GM12873 (cell line): ENCODE measurements at regions not wholly inside any gene's neighbourhood (a gene's known extent, or its start where the extent isn't known, plus 50 kb on each side); places are given as distances from the start of the nearest gene placed in this dataset.

Experiments used
- TF ChIP-seq, protein P1 (sequence below): IDR thresholded peaks from 2 replicates; pipeline ENCODE4 v1.5.1; 2012; ENCODE audit warnings: low read depth, mild to moderate bottlenecking, moderate library complexity, low read length, control low read depth; ENCODE audit not compliant: insufficient read depth; ENCODE audit errors: missing control alignments

DNA sequence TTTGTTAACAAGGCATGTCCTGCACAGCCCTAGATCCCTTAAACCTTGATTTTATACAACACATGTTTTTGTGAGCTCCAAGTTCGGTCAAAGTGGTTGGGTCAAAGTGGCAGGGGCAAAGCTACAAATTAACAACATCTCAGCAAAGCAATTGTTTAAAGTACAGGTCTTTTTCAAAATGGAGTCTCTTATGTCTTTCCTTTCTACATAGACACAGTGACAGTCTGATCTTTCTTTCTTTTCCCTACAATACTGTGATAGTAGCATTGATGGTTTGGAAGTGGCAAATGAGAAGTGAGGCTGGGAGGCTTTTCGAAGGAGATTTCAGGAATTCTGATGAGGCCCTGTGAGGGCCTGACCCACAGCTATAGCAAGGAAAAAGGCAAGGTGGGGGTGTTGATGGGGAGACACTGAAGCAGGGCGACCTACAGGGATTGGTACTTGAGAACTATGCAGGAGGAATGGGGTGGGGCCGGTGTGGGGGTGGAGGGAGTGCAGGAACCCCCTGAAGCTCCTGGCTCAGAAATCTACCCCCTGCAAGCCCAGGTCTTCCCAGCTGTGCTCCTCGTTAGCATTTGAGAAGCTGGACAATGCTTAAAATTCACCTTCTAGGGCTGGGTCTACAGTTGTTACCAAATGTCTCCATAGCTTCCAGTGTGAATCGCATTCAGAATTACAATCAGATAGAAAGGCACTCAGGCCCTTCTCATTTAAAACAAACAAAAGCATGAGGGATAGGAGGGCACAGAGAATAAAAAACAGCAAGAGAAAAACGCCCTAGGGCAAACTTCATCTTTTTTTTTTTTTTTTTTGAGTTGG, 102.6 kb upstream of the PPM1J start:
- TF ChIP-seq, protein P1, sequence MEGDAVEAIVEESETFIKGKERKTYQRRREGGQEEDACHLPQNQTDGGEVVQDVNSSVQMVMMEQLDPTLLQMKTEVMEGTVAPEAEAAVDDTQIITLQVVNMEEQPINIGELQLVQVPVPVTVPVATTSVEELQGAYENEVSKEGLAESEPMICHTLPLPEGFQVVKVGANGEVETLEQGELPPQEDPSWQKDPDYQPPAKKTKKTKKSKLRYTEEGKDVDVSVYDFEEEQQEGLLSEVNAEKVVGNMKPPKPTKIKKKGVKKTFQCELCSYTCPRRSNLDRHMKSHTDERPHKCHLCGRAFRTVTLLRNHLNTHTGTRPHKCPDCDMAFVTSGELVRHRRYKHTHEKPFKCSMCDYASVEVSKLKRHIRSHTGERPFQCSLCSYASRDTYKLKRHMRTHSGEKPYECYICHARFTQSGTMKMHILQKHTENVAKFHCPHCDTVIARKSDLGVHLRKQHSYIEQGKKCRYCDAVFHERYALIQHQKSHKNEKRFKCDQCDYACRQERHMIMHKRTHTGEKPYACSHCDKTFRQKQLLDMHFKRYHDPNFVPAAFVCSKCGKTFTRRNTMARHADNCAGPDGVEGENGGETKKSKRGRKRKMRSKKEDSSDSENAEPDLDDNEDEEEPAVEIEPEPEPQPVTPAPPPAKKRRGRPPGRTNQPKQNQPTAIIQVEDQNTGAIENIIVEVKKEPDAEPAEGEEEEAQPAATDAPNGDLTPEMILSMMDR: no peak

DNA sequence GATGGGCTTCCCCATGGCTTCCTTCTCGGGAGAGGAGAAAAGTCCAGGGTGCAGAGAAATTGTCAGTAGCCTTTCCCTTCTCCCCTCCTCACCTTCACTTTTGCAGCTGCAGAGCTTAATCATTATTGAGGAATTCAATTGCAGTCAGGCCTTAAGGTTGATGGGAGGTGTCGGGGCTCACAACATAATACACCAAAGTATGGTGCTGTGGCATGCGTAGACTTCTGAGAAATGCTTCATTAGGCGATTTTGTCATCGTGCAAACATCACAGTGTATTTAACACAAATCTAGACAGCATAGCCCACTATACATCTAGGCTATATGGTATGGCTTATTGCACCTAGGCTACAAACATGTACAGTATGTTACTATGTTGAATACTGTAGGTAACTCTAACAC, 100.2 kb upstream of the PPM1J start:
- TF ChIP-seq, protein P1: no peak

DNA sequence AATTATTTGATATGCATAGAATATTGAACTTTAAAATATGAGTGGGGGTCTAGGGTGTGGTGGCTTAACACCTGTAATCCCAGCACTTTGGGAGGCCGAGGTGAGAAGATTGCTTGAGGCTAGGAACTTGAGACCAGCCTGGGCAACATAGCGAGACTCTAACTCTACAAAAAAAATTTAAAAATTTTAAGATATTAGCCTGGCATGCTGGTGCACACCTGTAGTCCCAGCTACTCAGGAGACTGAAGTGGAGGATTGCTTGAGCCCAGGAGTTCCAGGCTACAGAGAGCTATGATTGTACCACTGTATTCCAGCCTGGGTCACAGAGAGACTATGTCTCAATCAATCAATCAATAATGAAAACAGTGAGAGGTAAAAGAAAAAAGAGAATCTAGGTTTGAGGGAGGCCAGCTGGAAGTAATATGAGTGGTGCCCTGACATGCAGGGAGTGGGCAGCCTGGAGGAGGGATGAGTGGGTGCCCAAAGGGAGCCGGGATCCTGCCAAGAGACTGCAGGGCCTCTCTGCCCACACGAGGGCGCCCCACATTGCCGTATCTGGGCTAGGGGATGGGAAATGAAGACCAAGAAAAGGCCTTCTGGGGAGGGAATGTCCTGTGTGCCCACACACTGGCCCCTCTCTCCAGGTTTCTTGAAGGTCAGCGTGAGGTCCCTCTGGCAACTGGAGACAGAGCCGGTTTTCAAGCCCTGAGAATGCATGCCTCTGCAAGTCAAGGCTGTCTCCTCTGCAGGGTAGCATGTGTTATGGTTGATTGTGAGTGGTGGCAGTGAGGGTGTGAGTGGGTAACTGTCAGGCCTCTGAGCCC, 93.9 kb upstream of the PPM1J start:
- TF ChIP-seq, protein P1: peak; percentile 95

DNA sequence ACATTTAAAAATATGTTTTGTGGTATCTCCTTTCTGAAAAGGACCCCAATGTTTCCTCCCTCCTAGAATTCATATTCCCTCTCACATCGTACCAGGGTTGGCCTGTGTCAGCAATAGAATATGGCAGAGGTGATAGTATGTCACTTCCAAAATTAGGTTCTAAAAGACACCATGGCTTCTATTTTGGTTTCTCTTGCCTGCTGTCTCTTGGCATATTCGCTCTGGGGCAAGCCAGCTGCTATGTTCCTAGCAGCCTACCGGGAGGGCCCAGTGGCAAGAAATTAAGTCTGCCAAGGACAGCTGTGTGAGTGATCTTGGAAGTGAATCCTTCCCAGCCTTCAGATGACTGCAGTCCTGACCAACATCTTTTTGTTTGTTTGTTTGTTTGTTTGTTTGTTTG, 92.9 kb upstream of the PPM1J start:
- TF ChIP-seq, protein P1: no peak

DNA sequence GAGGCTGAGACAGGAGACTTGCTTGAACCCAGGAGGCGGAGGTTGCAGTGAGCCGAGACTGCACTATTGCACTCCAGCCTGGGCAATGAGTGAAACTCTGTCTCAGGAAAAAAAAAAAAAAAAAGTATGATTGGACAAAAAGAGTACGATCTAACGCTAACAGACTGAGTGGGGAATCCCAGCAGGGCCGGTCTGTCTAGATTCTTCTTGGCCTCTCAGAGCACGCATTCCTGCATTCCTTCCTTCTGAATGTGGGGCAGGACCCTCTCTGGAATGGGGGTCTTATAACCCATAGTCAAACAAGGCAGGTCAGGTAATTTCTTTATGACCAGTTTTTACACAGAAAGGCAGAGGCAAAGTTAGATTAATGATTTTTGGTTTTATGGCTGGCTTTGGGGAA, 92.0 kb upstream of the PPM1J start:
- TF ChIP-seq, protein P1: no peak

DNA sequence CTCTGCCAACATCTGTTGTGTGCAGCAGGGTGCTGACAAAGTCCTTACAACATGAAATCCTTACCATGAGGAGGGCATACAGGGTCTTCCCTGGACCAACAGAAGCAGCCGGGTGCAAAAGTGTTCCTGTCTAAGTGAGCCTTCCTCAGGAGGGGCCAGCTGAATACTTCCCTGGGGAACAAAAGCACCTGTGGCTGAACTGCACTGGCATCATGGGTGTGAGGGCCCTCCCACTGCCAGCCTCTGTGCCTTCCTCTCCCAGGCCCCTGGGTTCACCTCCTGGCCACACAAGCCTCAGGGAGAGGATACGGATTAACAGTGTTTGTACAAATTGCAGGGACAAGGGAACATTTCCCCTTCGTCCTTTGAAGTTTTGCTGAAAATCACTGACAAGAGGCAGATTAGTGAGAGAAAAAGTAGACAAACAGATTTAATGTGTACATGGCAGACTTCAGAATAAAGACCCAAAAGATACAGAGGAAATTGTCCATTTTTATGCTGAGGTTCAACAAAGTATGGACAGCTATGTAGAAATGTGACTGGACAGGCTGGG, 91.0 kb upstream of the PPM1J start:
- TF ChIP-seq, protein P1: no peak

DNA sequence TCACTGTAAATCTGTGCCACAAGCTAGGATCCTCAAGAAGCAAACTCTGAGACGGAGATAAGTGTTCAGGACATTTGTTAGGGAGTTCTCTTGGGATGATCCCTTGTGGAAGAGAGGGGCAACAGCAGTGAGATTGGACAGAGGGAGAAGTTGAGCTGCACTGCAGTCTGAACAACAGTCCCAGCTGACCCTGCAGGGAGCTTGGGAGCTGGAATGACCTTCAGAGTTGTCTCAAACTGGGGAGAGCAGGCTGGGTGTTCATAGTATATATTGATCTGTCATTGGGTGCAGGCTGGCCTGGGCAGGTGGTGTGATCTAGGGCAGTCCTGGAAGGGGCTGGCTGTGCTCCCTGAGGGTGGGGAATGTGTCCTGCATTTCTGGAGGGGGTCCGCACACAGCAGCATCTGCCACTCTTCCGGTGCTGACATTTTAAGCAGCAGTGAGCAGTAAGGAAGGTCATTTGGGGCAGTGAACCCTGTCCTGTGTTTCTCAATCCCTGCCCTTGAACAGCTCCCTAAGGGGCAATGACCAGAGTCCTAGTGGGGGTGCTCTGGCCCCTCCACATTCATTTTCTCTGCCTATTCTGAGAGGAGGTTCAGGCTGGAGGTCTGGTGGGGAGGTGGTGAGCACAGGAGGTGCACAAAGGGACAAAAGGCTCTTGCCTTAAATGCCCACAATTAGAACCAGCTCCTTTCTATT, 90.2 kb upstream of the PPM1J start:
- TF ChIP-seq, protein P1: no peak
